A549 (cell line): ENCODE measurements at regions not wholly inside any gene's neighbourhood (a gene's known extent, or its start where the extent isn't known, plus 50 kb on each side); places are given as distances from the start of the nearest gene placed in this dataset.

Experiments used
- ATAC-seq, 2 experiments: fragments of 200-7000 bp in 1 of 2; fragments of >200 bp in 1 of 2; cut with Nextera tagmentation in 1 of 2; cut with Tn5 transposase in 1 of 2; 3 replicates each; pipeline versions ENCODE4 v1.8.0 to v1.9.1; 2018 to 2020; ENCODE audit warnings: mild to moderate bottlenecking in 1 of 2, moderate library complexity in 1 of 2
- CTCF ChIA-PET: fragments of 300-600 bp; sonication (Branson Sonifier 250); formaldehyde crosslinking; extraction: SDS; loops from one replicate; lab custom pipeline; 2021; ENCODE audit warnings: antibody characterized with exemption, inconsistent platforms; lab: Yijun Ruan, JAX
- POLR2A ChIA-PET: fragments of 350-600 bp; formaldehyde crosslinking; extraction: SDS; loops from one replicate; lab custom pipeline; 2021; ENCODE audit warnings: antibody characterized with exemption, inconsistent platforms; lab: Yijun Ruan, JAX
- DNase-seq, 2 experiments: peaks; one replicate each; pipeline versions ENCODE4 v3.0.0 to v3.0.0-alpha.2; 2011 to 2016; ENCODE audit warnings: low read depth in 1 of 2, low spot score in 1 of 2
- FAIRE-seq: peaks from 2 replicates; lab custom pipeline; 2011; peaks lifted over from hg19 to GRCh38; lab: Jason Lieb, UNC
- H3K27ac ChIP-seq, 2 experiments: fragments of >200 bp; sonication (Bioruptor Twin); formaldehyde crosslinking; 3 replicates each; pipeline ENCODE4 v1.5.1; 2016 to 2017
- H3K4me1 ChIP-seq: fragments of >200 bp; sonication (Bioruptor Twin); formaldehyde crosslinking; 3 replicates; pipeline ENCODE4 v1.6.1; 2016
- H3K4me2 ChIP-seq: fragments of >200 bp; sonication (Bioruptor Twin); formaldehyde crosslinking; 3 replicates; pipeline ENCODE4 v1.6.1; 2016
- H3K4me3 ChIP-seq: fragments of >200 bp; sonication (Bioruptor Twin); formaldehyde crosslinking; 3 replicates; pipeline ENCODE4 v1.5.1; 2016
- H3K9me3 ChIP-seq: fragments of >200 bp; sonication (Bioruptor Twin); formaldehyde crosslinking; 3 replicates; pipeline ENCODE4 v1.6.1; 2016
- BCL3 ChIP-seq: fragments of >200 bp; sonication (Bioruptor Twin); formaldehyde crosslinking; IDR thresholded peaks from 3 replicates; pipeline ENCODE4 v1.6.1; 2016
- CBX2 ChIP-seq: fragments of 200-600 bp; sonication (generic); IDR thresholded peaks from 2 replicates; pipeline ENCODE4 v1.6.1; 2016; ENCODE audit warnings: low read depth, mild to moderate bottlenecking, borderline replicate concordance
- CEBPB ChIP-seq, 2 experiments: fragments of >200 bp in 1 of 2; sonication (Bioruptor Twin) in 1 of 2; formaldehyde crosslinking in 1 of 2; IDR thresholded peaks; 2 replicates each; pipeline ENCODE4 v1.6.1; 2012 to 2016
- CHD2 ChIP-seq: fragments of 150-350 bp; IDR thresholded peaks from 2 replicates; pipeline ENCODE4 v1.6.1; 2014; ENCODE audit warnings: low read length; ENCODE audit not compliant: partially characterized antibody
- CHD4 ChIP-seq: fragments of 200-600 bp; sonication (generic); IDR thresholded peaks from 2 replicates; pipeline ENCODE4 v1.6.1; 2016; ENCODE audit warnings: antibody characterized with exemption, mild to moderate bottlenecking, borderline replicate concordance
- ELK1 ChIP-seq: fragments of 150-350 bp; IDR thresholded peaks from 2 replicates; pipeline ENCODE4 v1.6.1; 2014; ENCODE audit warnings: low read depth, mild to moderate bottlenecking, low read length
- EP300 ChIP-seq, 2 experiments: fragments of >200 bp; sonication (Bioruptor Twin); formaldehyde crosslinking; IDR thresholded peaks; 2 replicates in 1 of 2; 3 replicates in 1 of 2; pipeline ENCODE4 v1.6.1; 2016 to 2017
- ESRRA ChIP-seq: fragments of 150-350 bp; IDR thresholded peaks from 2 replicates; pipeline ENCODE4 v1.6.1; 2014; ENCODE audit warnings: mild to moderate bottlenecking, low read length, borderline replicate concordance
- FOSL2 ChIP-seq, 2 experiments: fragments of 450-650 bp in 1 of 2; fragments of >200 bp in 1 of 2; sonication (Bioruptor Twin) in 1 of 2; formaldehyde crosslinking; IDR thresholded peaks; 2 replicates each; pipeline versions ENCODE4 v1.5.0 to v1.6.1; 2016 to 2020; ENCODE audit warnings: mild to moderate bottlenecking in 1 of 2, moderate library complexity in 1 of 2
- FOXS1 ChIP-seq: fragments of 250-450 bp; sonication (Bioruptor Pico); IDR thresholded peaks from 2 replicates; pipeline ENCODE4 v1.5.0; 2020; ENCODE audit warnings: mild to moderate bottlenecking, moderate library complexity
- HMGXB4 ChIP-seq: fragments of 250-450 bp; sonication (Bioruptor Pico); IDR thresholded peaks from 2 replicates; pipeline ENCODE4 v1.5.0; 2021; ENCODE audit warnings: mild to moderate bottlenecking, moderate library complexity, borderline replicate concordance
- HOXB5 ChIP-seq: fragments of 250-450 bp; sonication (Bioruptor Pico); IDR thresholded peaks from 2 replicates; pipeline ENCODE4 v1.5.0; 2020; ENCODE audit warnings: mild to moderate bottlenecking, moderate library complexity
- KDM1A ChIP-seq: fragments of 200-600 bp; sonication (generic); IDR thresholded peaks from 2 replicates; pipeline ENCODE4 v1.6.1; 2016; ENCODE audit warnings: low read depth, mild to moderate bottlenecking
- KDM5A ChIP-seq: fragments of 200-600 bp; sonication (generic); IDR thresholded peaks from 2 replicates; pipeline ENCODE4 v1.6.1; 2016; ENCODE audit warnings: antibody characterized with exemption, mild to moderate bottlenecking
- MAFK ChIP-seq: fragments of 450-650 bp; IDR thresholded peaks from 2 replicates; pipeline ENCODE4 v1.6.1; 2014; ENCODE audit not compliant: partially characterized antibody
- MAX ChIP-seq: IDR thresholded peaks from 2 replicates; pipeline ENCODE4 v1.6.1; 2012
- MYC ChIP-seq: IDR thresholded peaks from 2 replicates; pipeline ENCODE4 v1.6.1; 2012; ENCODE audit warnings: mild to moderate bottlenecking, inconsistent platforms, low read length, improper control_type of control experiment, borderline replicate concordance
- NFE2L2 ChIP-seq: fragments of 150-350 bp; conservative IDR thresholded peaks from 2 replicates; pipeline ENCODE4 v1.6.1; 2014; ENCODE audit warnings: low read length
- PBX3 ChIP-seq: IDR thresholded peaks from 2 replicates; pipeline ENCODE4 v1.6.1; 2012
- POLR2A ChIP-seq: IDR thresholded peaks from 2 replicates; pipeline ENCODE4 v1.6.1; 2012; ENCODE audit warnings: mild to moderate bottlenecking, low read length
- POLR2AphosphoS2 ChIP-seq: conservative IDR thresholded peaks from 2 replicates; pipeline ENCODE4 v1.6.1; 2012; ENCODE audit warnings: low read length, improper control_type of control experiment, inconsistent platforms
- RAD21 ChIP-seq, 2 experiments: fragments of >200 bp in 1 of 2; sonication (Bioruptor Twin) in 1 of 2; formaldehyde crosslinking in 1 of 2; IDR thresholded peaks in 1 of 2; conservative IDR thresholded peaks in 1 of 2; 2 replicates in 1 of 2; 3 replicates in 1 of 2; pipeline ENCODE4 v1.6.1; 2012 to 2018; ENCODE audit warnings: inconsistent platforms in 1 of 2
- RARB ChIP-seq: fragments of 250-450 bp; sonication (Bioruptor Pico); IDR thresholded peaks from 2 replicates; pipeline ENCODE4 v1.8.0; 2021; ENCODE audit warnings: mild to moderate bottlenecking, moderate library complexity
- RFX5 ChIP-seq: fragments of 450-650 bp; IDR thresholded peaks from 2 replicates; pipeline ENCODE4 v1.7.1; 2014; ENCODE audit warnings: antibody characterized with exemption, mild to moderate bottlenecking, moderate library complexity
- RNF2 ChIP-seq: fragments of 200-600 bp; sonication (generic); IDR thresholded peaks from 2 replicates; pipeline ENCODE4 v1.6.1; 2016; ENCODE audit warnings: low read depth, mild to moderate bottlenecking, antibody characterized with exemption, moderate library complexity, borderline replicate concordance
- SREBF2 ChIP-seq: fragments of 450-650 bp; IDR thresholded peaks from 2 replicates; pipeline ENCODE4 v1.6.1; 2014; ENCODE audit warnings: mild to moderate bottlenecking, moderate library complexity
- TP53 ChIP-seq: fragments of 250-450 bp; sonication (Bioruptor Pico); IDR thresholded peaks from 2 replicates; pipeline ENCODE4 v1.5.0; 2021; ENCODE audit warnings: mild to moderate bottlenecking, moderate library complexity
- USF2 ChIP-seq: fragments of 450-650 bp; IDR thresholded peaks from 2 replicates; pipeline ENCODE4 v1.6.1; 2014; ENCODE audit warnings: antibody characterized with exemption
- ZFP36 ChIP-seq: fragments of 450-650 bp; IDR thresholded peaks from 2 replicates; pipeline ENCODE4 v1.6.1; 2014; ENCODE audit warnings: borderline replicate concordance; ENCODE audit not compliant: partially characterized antibody
- WGBS: methylation state at CpG from one replicate; pipeline ENCODE4 v1.1.6; 2017; ENCODE audit errors: missing lambda C conversion rate; 5-methylcytosine and 5-hydroxymethylcytosine counted together

- no peak for DNase-seq
- ChIA-PET CTCF (no interaction called here), POLR2A (no interaction called here)
- Histone ChIP-seq H3K27ac (no peak overlapping the region), H3K9me3 (no peaks in the 10 kb centered on the region), H3K4me2 (no peak overlapping the region), H3K4me1 (no peaks in the 10 kb centered on the region), H3K4me3 (no peak overlapping the region)
- no peak for ATAC-seq
- no peak for FAIRE-seq
- no peak for TF ChIP-seq CHD4
- TF ChIP-seq SREBF2, result no peak
- no peak for TF ChIP-seq MAFK
- TF ChIP-seq ZFP36, result no peak
- no peak for TF ChIP-seq POLR2AphosphoS2
- TF ChIP-seq BCL3, result no peak
- TF ChIP-seq CEBPB (IDR thresholded peaks at IDR 0.05), result no peak
- 38% methylated on average over 2 of the region's 2 CpGs for WGBS
Observed at GRCh38 chr13:104477261-104477660, 1411.0 kb upstream of the SLC10A2 start.

GRCh38 chr13:104473936-104474335 is 1407.7 kb upstream of the SLC10A2 start:
- ChIA-PET POLR2A (no interaction called here), CTCF (no interaction called here)
- Histone ChIP-seq H3K9me3 (no peaks in the 10 kb centered on the region), H3K4me1 (no peaks in the 10 kb centered on the region), H3K27ac (no peak overlapping the region), H3K4me2 (no peak overlapping the region), H3K4me3 (no peak overlapping the region)
- TF ChIP-seq RAD21 (conservative IDR thresholded peaks at IDR 0.05 in 1 of 2, IDR thresholded peaks at IDR 0.05 in 1 of 2) (no peak), MAFK (no peak), CHD2 (no peak), POLR2A (no peak), HOXB5 (CRISPR knock-in tag) (no peak), FOXS1 (no peak), EP300 (IDR thresholded peaks at IDR 0.05) (no peak), RFX5 (no peak), KDM1A (no peak), USF2 (no peak), CBX2 (no peak), RARB (CRISPR knock-in tag) (no peak)
- no peak for FAIRE-seq
- DNase-seq, result no peak
- ATAC-seq, result no peak

- FAIRE-seq (no peak), ATAC-seq (no peak), DNase-seq (no peak)
- CTCF ChIA-PET, result no interaction called here
- Histone ChIP-seq H3K4me3 (no peak overlapping the region), H3K9me3 (no peaks in the 10 kb centered on the region), H3K4me1 (no peaks in the 10 kb centered on the region), H3K4me2 (no peak overlapping the region), H3K27ac (no peak overlapping the region)
- POLR2A ChIA-PET, result no interaction called here
- TF ChIP-seq HMGXB4 (CRISPR knock-in tag) (no peak), TP53 (CRISPR knock-in tag) (no peak), PBX3 (no peak), NFE2L2 (no peak), MAX (no peak), BCL3 (no peak), RNF2 (no peak), MYC (no peak), ELK1 (no peak), ESRRA (no peak), KDM5A (no peak), KDM1A (no peak), FOSL2 (IDR thresholded peaks at IDR 0.05) (no peak), FOSL2 (CRISPR knock-in tag; IDR thresholded peaks at IDR 0.05) (no peak)
Observed at GRCh38 chr13:104466016-104466415, 1399.8 kb upstream of the SLC10A2 start.
